H9 (cell line): ENCODE measurements at regions not wholly inside any gene's neighbourhood (a gene's known extent, or its start where the extent isn't known, plus 50 kb on each side); places are given as distances from the start of the nearest gene placed in this dataset.

Experiments used
- DNase-seq: peaks from one replicate; pipeline ENCODE4 v3.0.0-alpha.2; 2017
- H2AFZ ChIP-seq: one replicate; pipeline ENCODE4 v1.6.1; 2013; ENCODE audit warnings: mild to moderate bottlenecking, low read length, control low read depth, moderate library complexity
- H2AK5ac ChIP-seq: 2 replicates; pipeline ENCODE4 v1.6.1; 2013; ENCODE audit warnings: low read length, control low read depth, mixed read lengths; ENCODE audit not compliant: insufficient read length
- H2BK120ac ChIP-seq: one replicate; pipeline ENCODE4 v1.6.1; 2013; ENCODE audit warnings: low read depth, mild to moderate bottlenecking, low read length, control low read depth, inconsistent platforms; ENCODE audit not compliant: poor library complexity, severe bottlenecking
- H2BK12ac ChIP-seq: 2 replicates; pipeline ENCODE4 v1.6.1; 2013; ENCODE audit warnings: low read length, control low read depth, mixed read lengths, low read depth; ENCODE audit not compliant: insufficient read length
- H2BK15ac ChIP-seq: 2 replicates; pipeline ENCODE4 v1.6.1; 2013; ENCODE audit warnings: low read depth, low read length, control low read depth
- H2BK20ac ChIP-seq: one replicate; pipeline ENCODE4 v1.6.1; 2013; ENCODE audit warnings: low read depth, mild to moderate bottlenecking, low read length, control low read depth, inconsistent platforms; ENCODE audit not compliant: poor library complexity, severe bottlenecking
- H2BK5ac ChIP-seq: 2 replicates; pipeline ENCODE4 v1.6.1; 2013; ENCODE audit warnings: low read length, control low read depth, mixed read lengths; ENCODE audit not compliant: insufficient read length
- H3K14ac ChIP-seq: 2 replicates; pipeline ENCODE4 v1.6.1; 2013; ENCODE audit warnings: low read length, control low read depth; ENCODE audit not compliant: insufficient read depth
- H3K18ac ChIP-seq: 2 replicates; pipeline ENCODE4 v1.6.1; 2013; ENCODE audit warnings: low read depth, mild to moderate bottlenecking, mixed read lengths, low read length, control low read depth; ENCODE audit not compliant: insufficient read length
- H3K23ac ChIP-seq: 2 replicates; pipeline ENCODE4 v1.6.1; 2013; ENCODE audit warnings: low read length, control low read depth, mixed read lengths, low read depth; ENCODE audit not compliant: insufficient read length
- H3K23me2 ChIP-seq: 2 replicates; pipeline ENCODE4 v1.6.1; 2013; ENCODE audit warnings: low read depth, mild to moderate bottlenecking, mixed read lengths, low read length, control low read depth; ENCODE audit not compliant: insufficient read length, poor library complexity, severe bottlenecking
- H3K27ac ChIP-seq: 2 replicates; pipeline ENCODE4 v1.5.1; 2013; ENCODE audit warnings: low read length, control low read depth, mixed read lengths, low read depth; ENCODE audit not compliant: insufficient read length
- H3K27me3 ChIP-seq: 2 replicates; pipeline ENCODE4 v1.6.1; 2013; ENCODE audit warnings: low read length, control low read depth, inconsistent platforms; ENCODE audit not compliant: insufficient read depth
- H3K4ac ChIP-seq: 2 replicates; pipeline ENCODE4 v1.6.1; 2013; ENCODE audit warnings: low read depth, mild to moderate bottlenecking, control low read depth, inconsistent platforms, low read length, moderate library complexity
- H3K4me1 ChIP-seq: 2 replicates; pipeline ENCODE4 v1.6.1; 2013; ENCODE audit warnings: low read length, control low read depth, inconsistent platforms; ENCODE audit not compliant: insufficient read depth
- H3K4me2 ChIP-seq: 2 replicates; pipeline ENCODE4 v1.6.1; 2013; ENCODE audit warnings: low read length, control low read depth, mixed read lengths; ENCODE audit not compliant: insufficient read length, insufficient read depth
- H3K56ac ChIP-seq: 2 replicates; pipeline ENCODE4 v1.6.1; 2013; ENCODE audit warnings: low read depth, mild to moderate bottlenecking, mixed read lengths, low read length, control low read depth; ENCODE audit not compliant: insufficient read length
- H3K79me1 ChIP-seq: 2 replicates; pipeline ENCODE4 v1.6.1; 2013; ENCODE audit warnings: low read depth, mild to moderate bottlenecking, moderate library complexity, low read length, control low read depth, inconsistent platforms; ENCODE audit not compliant: insufficient read depth, poor library complexity, severe bottlenecking
- H3K79me2 ChIP-seq: 2 replicates; pipeline ENCODE4 v1.6.1; 2013; ENCODE audit warnings: low read length, control low read depth, inconsistent platforms; ENCODE audit not compliant: insufficient read depth
- H3K9ac ChIP-seq: 2 replicates; pipeline ENCODE4 v1.6.1; 2013; ENCODE audit warnings: low read length, control low read depth, mixed read lengths; ENCODE audit not compliant: insufficient read length; ENCODE audit errors: extremely low read depth
- H3K9me3 ChIP-seq: one replicate; pipeline ENCODE4 v1.6.1; 2013; ENCODE audit warnings: low read depth, low read length, inconsistent platforms; ENCODE audit not compliant: control insufficient read depth
- H3T11ph ChIP-seq: one replicate; pipeline ENCODE4 v1.6.1; 2013; ENCODE audit warnings: mild to moderate bottlenecking, low read length, control low read depth, inconsistent platforms
- H4K20me1 ChIP-seq: one replicate; pipeline ENCODE4 v1.6.1; 2013; ENCODE audit not compliant: control insufficient read depth, insufficient read length, insufficient read depth
- H4K5ac ChIP-seq: 2 replicates; pipeline ENCODE4 v1.6.1; 2013; ENCODE audit warnings: low read depth, mild to moderate bottlenecking, mixed read lengths, low read length, control low read depth; ENCODE audit not compliant: insufficient read length
- H4K8ac ChIP-seq: replicated peaks from 2 replicates; pipeline ENCODE4 v1.6.1; 2013; ENCODE audit warnings: low read length, control low read depth, mixed read lengths, low read depth; ENCODE audit not compliant: insufficient read length
- H4K91ac ChIP-seq: 2 replicates; pipeline ENCODE4 v1.6.1; 2013; ENCODE audit warnings: low read depth, mild to moderate bottlenecking, moderate library complexity, mixed read lengths, low read length, control low read depth; ENCODE audit not compliant: insufficient read length
- H3K27ac Mint-ChIP-seq, 3 experiments: 2 replicates in 2 of 3; 3 replicates in 1 of 3; pipeline ENCODE4 v1.8.0; 2020 to 2021; ENCODE audit warnings: mixed read lengths in 3 of 3, mild to moderate bottlenecking in 1 of 3, moderate library complexity in 1 of 3
- H3K27me3 Mint-ChIP-seq: 2 replicates; pipeline ENCODE4 v1.8.0; 2021; ENCODE audit warnings: low read depth, mild to moderate bottlenecking, moderate library complexity, mixed read lengths
- H3K36me3 Mint-ChIP-seq, 3 experiments: 2 replicates in 2 of 3; 3 replicates in 1 of 3; pipeline ENCODE4 v1.8.0; 2020 to 2021; ENCODE audit warnings: low read depth in 3 of 3, mixed read lengths in 3 of 3; ENCODE audit not compliant: insufficient read depth in 1 of 3
- H3K4me1 Mint-ChIP-seq, 2 experiments: 2 replicates each; pipeline ENCODE4 v1.8.0; 2020; ENCODE audit warnings: mixed read lengths in 2 of 2
- H3K4me3 Mint-ChIP-seq, 2 experiments: 2 replicates in 1 of 2; 3 replicates in 1 of 2; pipeline ENCODE4 v1.8.0; 2020 to 2021; ENCODE audit warnings: mild to moderate bottlenecking in 2 of 2, mixed read lengths in 2 of 2, moderate library complexity in 1 of 2
- H3K9me3 Mint-ChIP-seq, 2 experiments: 2 replicates in 1 of 2; 3 replicates in 1 of 2; pipeline ENCODE4 v1.8.0; 2020; ENCODE audit warnings: mild to moderate bottlenecking in 2 of 2, mixed read lengths in 2 of 2, moderate library complexity in 1 of 2
- CTCF ChIP-seq: fragments of 200-600 bp; sonication (generic); conservative IDR thresholded peaks from 3 replicates; pipeline ENCODE4 v1.8.0; 2021; ENCODE audit warnings: antibody characterized with exemption, mild to moderate bottlenecking
- WGBS: extraction: QIAGEN DNeasy Blood & Tissue Kit; methylation state at CpG from one replicate; pipeline ENCODE4 v1.1.7; 2013; ENCODE audit warnings: missing lambda C conversion rate, low lambda C conversion rate, mixed read lengths; ENCODE audit not compliant: insufficient read length; ENCODE audit errors: extremely low coverage; 5-methylcytosine and 5-hydroxymethylcytosine counted together

GRCh38 chr13:39877134-39877533 lies 221.7 kb downstream of the COG6 start:
- Histone ChIP-seq H3K9me3 (no peaks in the 10 kb centered on the region), H4K5ac (no peak overlapping the region), H3K9ac (no peak overlapping the region), H3K23ac (no peak overlapping the region), H4K8ac (no peak overlapping the region), H3K27ac (no peak overlapping the region), H3K79me1 (no peaks in the 10 kb centered on the region), H2BK5ac (no peak overlapping the region), H3K4me1 (no peaks in the 10 kb centered on the region), H3K14ac (no peak overlapping the region), H2BK12ac (no peak overlapping the region), H3K4me2 (no peak overlapping the region), H2BK120ac (no peak overlapping the region), H4K91ac (no peak overlapping the region), H3K18ac (no peak overlapping the region), H3K79me2 (no peaks in the 10 kb centered on the region), H2AFZ (no peak overlapping the region), H2BK20ac (no peak overlapping the region), H3T11ph (no peak overlapping the region), H4K20me1 (no peaks in the 10 kb centered on the region), H3K4ac (no peak overlapping the region), H3K27me3 (no peaks in the 10 kb centered on the region), H2BK15ac (no peak overlapping the region), H2AK5ac (no peak overlapping the region), H3K23me2 (no peaks in the 10 kb centered on the region), H3K56ac (no peak overlapping the region)
- Mint-ChIP-seq H3K9me3 (no peaks in the 10 kb centered on the region), H3K27me3 (no peaks in the 10 kb centered on the region; the same call in 1 of the 2 replicates), H3K4me3 (no peak overlapping the region), H3K4me1 (peaks cover 5 to 6% of the 10 kb centered on the region in 2 experiments; a peak in 3 of 4 replicates), H3K27ac (no peak overlapping the region), H3K36me3 (no peaks in the 10 kb centered on the region)
- WGBS, result no CpG with 5 or more reads among the region's 5 CpGs
- no peak for TF ChIP-seq CTCF
- DNase-seq, result no peak
